ENCODE measurements at regions not wholly inside any gene's neighbourhood (a gene's known extent, or its start where the extent isn't known, plus 50 kb on each side); places are given as distances from the start of the nearest gene placed in this dataset.

DNA sequence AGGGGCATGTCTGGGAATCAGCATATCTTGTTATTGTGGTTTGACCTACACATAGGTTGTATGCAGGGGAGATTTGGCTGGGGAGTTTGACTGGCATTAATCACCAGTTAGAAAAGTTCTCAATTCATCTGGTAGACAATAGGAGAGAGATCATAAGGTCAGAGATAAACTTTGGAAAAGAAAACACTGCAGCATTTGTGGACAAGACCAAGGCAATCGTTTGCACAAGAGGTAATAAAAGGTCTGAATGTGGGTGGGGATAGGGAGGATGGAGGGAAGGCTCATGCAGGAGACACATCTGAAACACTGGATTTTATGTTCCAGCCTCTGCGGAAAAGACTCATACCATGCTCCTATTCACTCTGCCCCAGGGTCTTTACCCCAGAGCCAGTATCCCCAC lies 136.9 kb downstream of the MAIP1 start:
- in situ Hi-C loops (cut with HindIII; ENCODE audit: low pct_unique_long_range_greater_than_20kb, low sequenced_read_pairs), result no loop called here

GRCh38 chr2:200095436-200095835 lies 140.1 kb downstream of the MAIP1 start:
- Histone ChIP-seq H3K36me3 (ENCODE audit: control insufficient read depth, insufficient read depth, low read length) (no peaks in the 10 kb centered on the region), H3K27ac (ENCODE audit: low read length) (no peak overlapping the region), H3K4me1 (ENCODE audit: control insufficient read depth, insufficient read depth, low read length) (no peaks in the 10 kb centered on the region), H3K27me3 (ENCODE audit: control insufficient read depth, insufficient read depth, low read length) (no peaks in the 10 kb centered on the region), H3K4me3 (ENCODE audit: low read depth in 2 of 2, low read length in 2 of 2) (no peak overlapping the region), H3K9me3 (ENCODE audit: control insufficient read depth, insufficient read depth, low read depth, low read length) (no peaks in the 10 kb centered on the region)
- ATAC-seq, result no peak
- ChIA-PET CTCF (no interaction called here), POLR2A (no interaction called here)
- TF ChIP-seq, protein P1, sequence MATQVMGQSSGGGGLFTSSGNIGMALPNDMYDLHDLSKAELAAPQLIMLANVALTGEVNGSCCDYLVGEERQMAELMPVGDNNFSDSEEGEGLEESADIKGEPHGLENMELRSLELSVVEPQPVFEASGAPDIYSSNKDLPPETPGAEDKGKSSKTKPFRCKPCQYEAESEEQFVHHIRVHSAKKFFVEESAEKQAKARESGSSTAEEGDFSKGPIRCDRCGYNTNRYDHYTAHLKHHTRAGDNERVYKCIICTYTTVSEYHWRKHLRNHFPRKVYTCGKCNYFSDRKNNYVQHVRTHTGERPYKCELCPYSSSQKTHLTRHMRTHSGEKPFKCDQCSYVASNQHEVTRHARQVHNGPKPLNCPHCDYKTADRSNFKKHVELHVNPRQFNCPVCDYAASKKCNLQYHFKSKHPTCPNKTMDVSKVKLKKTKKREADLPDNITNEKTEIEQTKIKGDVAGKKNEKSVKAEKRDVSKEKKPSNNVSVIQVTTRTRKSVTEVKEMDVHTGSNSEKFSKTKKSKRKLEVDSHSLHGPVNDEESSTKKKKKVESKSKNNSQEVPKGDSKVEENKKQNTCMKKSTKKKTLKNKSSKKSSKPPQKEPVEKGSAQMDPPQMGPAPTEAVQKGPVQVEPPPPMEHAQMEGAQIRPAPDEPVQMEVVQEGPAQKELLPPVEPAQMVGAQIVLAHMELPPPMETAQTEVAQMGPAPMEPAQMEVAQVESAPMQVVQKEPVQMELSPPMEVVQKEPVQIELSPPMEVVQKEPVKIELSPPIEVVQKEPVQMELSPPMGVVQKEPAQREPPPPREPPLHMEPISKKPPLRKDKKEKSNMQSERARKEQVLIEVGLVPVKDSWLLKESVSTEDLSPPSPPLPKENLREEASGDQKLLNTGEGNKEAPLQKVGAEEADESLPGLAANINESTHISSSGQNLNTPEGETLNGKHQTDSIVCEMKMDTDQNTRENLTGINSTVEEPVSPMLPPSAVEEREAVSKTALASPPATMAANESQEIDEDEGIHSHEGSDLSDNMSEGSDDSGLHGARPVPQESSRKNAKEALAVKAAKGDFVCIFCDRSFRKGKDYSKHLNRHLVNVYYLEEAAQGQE (IDR thresholded peaks at IDR 0.05; ENCODE audit: insufficient read depth in 1 of 2, low read depth in 2 of 2, low read length in 1 of 2), result no peak
- TF ChIP-seq, protein P2, sequence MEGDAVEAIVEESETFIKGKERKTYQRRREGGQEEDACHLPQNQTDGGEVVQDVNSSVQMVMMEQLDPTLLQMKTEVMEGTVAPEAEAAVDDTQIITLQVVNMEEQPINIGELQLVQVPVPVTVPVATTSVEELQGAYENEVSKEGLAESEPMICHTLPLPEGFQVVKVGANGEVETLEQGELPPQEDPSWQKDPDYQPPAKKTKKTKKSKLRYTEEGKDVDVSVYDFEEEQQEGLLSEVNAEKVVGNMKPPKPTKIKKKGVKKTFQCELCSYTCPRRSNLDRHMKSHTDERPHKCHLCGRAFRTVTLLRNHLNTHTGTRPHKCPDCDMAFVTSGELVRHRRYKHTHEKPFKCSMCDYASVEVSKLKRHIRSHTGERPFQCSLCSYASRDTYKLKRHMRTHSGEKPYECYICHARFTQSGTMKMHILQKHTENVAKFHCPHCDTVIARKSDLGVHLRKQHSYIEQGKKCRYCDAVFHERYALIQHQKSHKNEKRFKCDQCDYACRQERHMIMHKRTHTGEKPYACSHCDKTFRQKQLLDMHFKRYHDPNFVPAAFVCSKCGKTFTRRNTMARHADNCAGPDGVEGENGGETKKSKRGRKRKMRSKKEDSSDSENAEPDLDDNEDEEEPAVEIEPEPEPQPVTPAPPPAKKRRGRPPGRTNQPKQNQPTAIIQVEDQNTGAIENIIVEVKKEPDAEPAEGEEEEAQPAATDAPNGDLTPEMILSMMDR (IDR thresholded peaks at IDR 0.05), result no peak
- no TSS peak for BruUV-seq (replicated peaks)
- in situ Hi-C loops (cut with HindIII; ENCODE audit: low pct_unique_long_range_greater_than_20kb, low sequenced_read_pairs), result no loop called here
- DNase-seq (ENCODE audit: low read depth, low spot score), result no peak
- intact Hi-C loops (cut with micrococcal nuclease; ENCODE audit: unreplicated experiment), result no loop called here

More for the DNA sequence above, 136.9 kb downstream of the MAIP1 start:
- H3K27me3 ChIP-seq (ENCODE audit: control insufficient read depth, insufficient read depth, low read length), result no peaks in the 10 kb centered on the region
- no peak overlapping the region for H3K4me3 ChIP-seq (ENCODE audit: low read depth in 2 of 2, low read length in 2 of 2)
- intact Hi-C loops (cut with micrococcal nuclease; ENCODE audit: unreplicated experiment), result no loop called here
- no TSS peak for BruUV-seq (replicated peaks)
- no peaks in the 10 kb centered on the region for H3K9me3 ChIP-seq (ENCODE audit: control insufficient read depth, insufficient read depth, low read depth, low read length)
- H3K27ac ChIP-seq (ENCODE audit: low read length), result no peak overlapping the region
- DNase-seq (ENCODE audit: low read depth, low spot score) (no peak), ATAC-seq (no peak)
- ChIA-PET POLR2A (no interaction called here), CTCF (no interaction called here)
- no peaks in the 10 kb centered on the region for H3K4me1 ChIP-seq (ENCODE audit: control insufficient read depth, insufficient read depth, low read length)
- TF ChIP-seq, protein P1 (IDR thresholded peaks at IDR 0.05; ENCODE audit: insufficient read depth in 1 of 2, low read depth in 2 of 2, low read length in 1 of 2), result no peak
- no peak for TF ChIP-seq POLR2AphosphoS5 (IDR thresholded peaks at IDR 0.05; ENCODE audit: low read depth, low read length)
- no peak for TF ChIP-seq TCF7L2 (IDR thresholded peaks at IDR 0.05; ENCODE audit: low read depth, low read length)
- no peak for TF ChIP-seq SIN3A (IDR thresholded peaks at IDR 0.05; ENCODE audit: borderline replicate concordance, insufficient read depth, low read depth, low read length)
- TF ChIP-seq, protein P2 (IDR thresholded peaks at IDR 0.05), result no peak
- H3K36me3 ChIP-seq (ENCODE audit: control insufficient read depth, insufficient read depth, low read length), result no peaks in the 10 kb centered on the region
